ENCODE measurements at regions not wholly inside any gene's neighbourhood (a gene's known extent, or its start where the extent isn't known, plus 50 kb on each side); places are given as distances from the start of the nearest gene placed in this dataset.
A peak's percentile ranks its signal among the peaks of the same experiment; 100 is the strongest.

- intact Hi-C loops (cut with micrococcal nuclease; ENCODE audit: unreplicated experiment) = loop anchor here (10.0 kb wide), 1 partner anchor 1248 kb away; no protein-coding TSS in a partner anchor
- Histone ChIP-seq H3K79me2 (ENCODE audit: control insufficient read depth, insufficient read depth, low read length) (no peaks in the 10 kb centered on the region), H3K4me3 (no peak overlapping the region), H3K4me2 (ENCODE audit: control insufficient read depth, insufficient read depth) (no peak overlapping the region), H3K36me3 (ENCODE audit: control insufficient read depth in 2 of 2, insufficient read depth in 2 of 2, low read length in 1 of 2) (no peaks in the 10 kb centered on the region), H4K20me1 (ENCODE audit: control insufficient read depth, insufficient read depth) (no peaks in the 10 kb centered on the region), H3K27me3 (replicated peaks in 1 of 2; ENCODE audit: control insufficient read depth in 2 of 2, insufficient read depth in 2 of 2, low read length in 1 of 2) (no peaks in the 10 kb centered on the region), H3K9ac (ENCODE audit: control insufficient read depth, insufficient read depth, low read length) (no peak overlapping the region), H3K27ac (ENCODE audit: control insufficient read depth, insufficient read depth) (no peak overlapping the region), H2AFZ (ENCODE audit: control insufficient read depth, low read depth, low read length) (no peak overlapping the region), H3K9me3 (replicated peaks; ENCODE audit: control insufficient read depth, insufficient read depth, low read length) (no peaks in the 10 kb centered on the region), H3K4me1 (ENCODE audit: control insufficient read depth, insufficient read depth, low read length) (no peaks in the 10 kb centered on the region)
- TF ChIP-seq TARDBP (IDR thresholded peaks at IDR 0.05; ENCODE audit: borderline replicate concordance) (no peak), TCF12 (IDR thresholded peaks at IDR 0.05; ENCODE audit: low read depth, low read length) (no peak), MXI1 (IDR thresholded peaks at IDR 0.05; ENCODE audit: low read depth, low read length) (no peak), SMAD1 (IDR thresholded peaks at IDR 0.05; ENCODE audit: low read depth, partially characterized antibody) (no peak), MTA3 (IDR thresholded peaks at IDR 0.05; ENCODE audit: borderline replicate concordance, low read length) (no peak)
- whole genome bisulfite sequencing (ENCODE audit: insufficient coverage, insufficient replicate concordance, low lambda C conversion rate, missing lambda C conversion rate) = 45% methylated on average over 5 of the region's 5 CpGs
- ChIA-PET RAD21 (ENCODE audit: unreplicated experiment) (no interaction called here), POLR2A (no interaction called here), CTCF (no interaction called here), SMC1A (ENCODE audit: uncharacterized antibody, unreplicated experiment) (no interaction called here)
- no TSS peak for BruUV-seq (replicated peaks)
- no peak for ATAC-seq
- FAIRE-seq = no peak
- in situ Hi-C loops (cut with MboI) = loop anchor here (10.0 kb wide), 1 partner anchor 448 kb away; no protein-coding TSS in a partner anchor
- DNase-seq (ENCODE audit: low read depth, low spot score) = no peak
Observed at GRCh38 chr14:30002859-30003258, 75.2 kb upstream of the PRKD1 start.

- H3K9me3 ChIP-seq (replicated peaks; ENCODE audit: control insufficient read depth, insufficient read depth, low read length) = no peaks in the 10 kb centered on the region
Observed at GRCh38 chr14:30005114-30005808, 77.6 kb upstream of the PRKD1 start.

More at GRCh38 chr14:30005114-30005808, 77.6 kb upstream of the PRKD1 start:
- H3K27ac ChIP-seq (ENCODE audit: control insufficient read depth, insufficient read depth) = no peak overlapping the region
- no peaks in the 10 kb centered on the region for H3K79me2 ChIP-seq (ENCODE audit: control insufficient read depth, insufficient read depth, low read length)
- peak; percentile 55 for ATAC-seq
- H3K36me3 ChIP-seq (ENCODE audit: control insufficient read depth in 2 of 2, insufficient read depth in 2 of 2, low read length in 1 of 2) = no peaks in the 10 kb centered on the region
- FAIRE-seq = no peak
- no peak overlapping the region for H2AFZ ChIP-seq (ENCODE audit: control insufficient read depth, low read depth, low read length)
- no peaks in the 10 kb centered on the region for H4K20me1 ChIP-seq (ENCODE audit: control insufficient read depth, insufficient read depth)
- no peaks in the 10 kb centered on the region for H3K4me1 ChIP-seq (ENCODE audit: control insufficient read depth, insufficient read depth, low read length)
- H3K9ac ChIP-seq (ENCODE audit: control insufficient read depth, insufficient read depth, low read length) = no peak overlapping the region
- BruUV-seq (replicated peaks) = no TSS peak
- DNase-seq (ENCODE audit: low read depth, low spot score) = no peak
- H3K27me3 ChIP-seq (replicated peaks in 1 of 2; ENCODE audit: control insufficient read depth in 2 of 2, insufficient read depth in 2 of 2, low read length in 1 of 2) = no peaks in the 10 kb centered on the region
- H3K4me2 ChIP-seq (ENCODE audit: control insufficient read depth, insufficient read depth) = no peak overlapping the region
- no peak overlapping the region for H3K4me3 ChIP-seq
- in situ Hi-C loops (cut with MboI) (loop anchor here (10.0 kb wide), 1 partner anchor 450 kb away; no protein-coding TSS in a partner anchor), intact Hi-C loops (cut with micrococcal nuclease; ENCODE audit: unreplicated experiment) (loop anchor here (1.0 to 10.0 kb wide), 2 partner anchors 456 to 1250 kb away; no protein-coding TSS in a partner anchor)
- ChIA-PET SMC1A (ENCODE audit: uncharacterized antibody, unreplicated experiment) (no interaction called here), POLR2A (no interaction called here), CTCF (interaction anchor here (1.1 kb wide), 1 partner anchor 455 kb away, joined by 5 read pairs; no protein-coding TSS in a partner anchor), RAD21 (ENCODE audit: unreplicated experiment) (no interaction called here)
- WGBS (ENCODE audit: insufficient coverage, insufficient replicate concordance, low lambda C conversion rate, missing lambda C conversion rate) = 21% methylated on average over 8 of the region's 8 CpGs
- TF ChIP-seq CTCF (IDR thresholded peaks at IDR 0.05 in 2 of 3, conservative IDR thresholded peaks at IDR 0.05 in 1 of 3; ENCODE audit: control insufficient read depth in 2 of 3, extremely low read depth in 1 of 3, insufficient read depth in 1 of 3, low read depth in 3 of 3, low read length in 3 of 3) (peak; percentile 41 to 48 (median 45); a peak in 5 of 6 replicates), RAD21 (IDR thresholded peaks at IDR 0.05; ENCODE audit: insufficient read depth, low read depth, low read length) (peak; percentile 66), SMC3 (IDR thresholded peaks at IDR 0.05; ENCODE audit: borderline replicate concordance, low read length) (peak; percentile 41; the same call in 1 of the 2 replicates), STAT1 (conservative IDR thresholded peaks at IDR 0.05) (no peak)

Data from GM12878 (cell line).